Lower lobe of right lung (tissue), 2 donors: ENCODE measurements at regions not wholly inside any gene's neighbourhood (a gene's known extent, or its start where the extent isn't known, plus 50 kb on each side); places are given as distances from the start of the nearest gene placed in this dataset.

Experiments
- ATAC-seq, 2 donors: fragments of 200-7000 bp; cut with Tn5 transposase; one replicate each; pipeline ENCODE4 v1.9.1; 2020 to 2022; ENCODE audit warnings: mild to moderate bottlenecking in 2 of 2, moderate library complexity in 2 of 2
- DNase-seq: peaks from one replicate; pipeline ENCODE4 v3.0.0-alpha.2; 2020
- H3K27ac ChIP-seq: fragments of 200-600 bp; one replicate; pipeline ENCODE4 v1.8.0; 2022
- H3K27me3 ChIP-seq: fragments of 200-600 bp; one replicate; pipeline ENCODE4 v1.8.0; 2022; ENCODE audit warnings: low read depth
- H3K36me3 ChIP-seq: fragments of 200-600 bp; one replicate; pipeline ENCODE4 v1.8.0; 2022; ENCODE audit warnings: mild to moderate bottlenecking
- H3K4me1 ChIP-seq: fragments of 200-600 bp; one replicate; pipeline ENCODE4 v1.8.0; 2022
- H3K4me3 ChIP-seq: fragments of 200-600 bp; one replicate; pipeline ENCODE4 v1.8.0; 2022; ENCODE audit warnings: mild to moderate bottlenecking
- H3K9me3 ChIP-seq: fragments of 200-600 bp; one replicate; pipeline ENCODE4 v1.8.0; 2022
- intact Hi-C: fragments of 100-400 bp; cut with DNase I; formaldehyde crosslinking; loops from one replicate; pipeline ENCODE4 v1.11.0; 2022
- TF ChIP-seq, protein P1 (sequence below): fragments of 200-600 bp; IDR thresholded peaks from one replicate; pipeline ENCODE4 v1.8.0; 2022; ENCODE audit warnings: antibody characterized with exemption, mild to moderate bottlenecking
- donor health status: DM: no; HTN: yes; CAD: no; lungs with severe emphysema.

DNA sequence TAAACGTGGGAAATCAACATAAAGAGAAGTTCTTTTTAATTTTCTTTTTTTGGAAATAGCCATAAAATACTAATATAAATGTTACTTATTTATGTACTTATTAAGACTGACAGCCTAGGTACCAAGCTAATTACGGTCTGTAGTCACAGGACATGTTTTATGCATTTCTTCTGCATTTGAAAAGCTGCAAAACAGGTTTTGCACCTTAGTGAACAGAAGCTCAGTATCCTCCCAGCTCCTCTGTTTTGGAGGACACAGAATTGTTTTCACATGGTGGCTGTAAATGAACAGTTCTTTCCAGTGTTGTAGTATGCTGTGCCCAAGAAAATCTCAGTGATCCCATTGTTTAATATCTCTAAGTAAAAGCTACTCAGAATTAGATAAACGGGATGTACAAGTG lies 1788.0 kb upstream of the TENM3 start:
- TF ChIP-seq, protein P1, sequence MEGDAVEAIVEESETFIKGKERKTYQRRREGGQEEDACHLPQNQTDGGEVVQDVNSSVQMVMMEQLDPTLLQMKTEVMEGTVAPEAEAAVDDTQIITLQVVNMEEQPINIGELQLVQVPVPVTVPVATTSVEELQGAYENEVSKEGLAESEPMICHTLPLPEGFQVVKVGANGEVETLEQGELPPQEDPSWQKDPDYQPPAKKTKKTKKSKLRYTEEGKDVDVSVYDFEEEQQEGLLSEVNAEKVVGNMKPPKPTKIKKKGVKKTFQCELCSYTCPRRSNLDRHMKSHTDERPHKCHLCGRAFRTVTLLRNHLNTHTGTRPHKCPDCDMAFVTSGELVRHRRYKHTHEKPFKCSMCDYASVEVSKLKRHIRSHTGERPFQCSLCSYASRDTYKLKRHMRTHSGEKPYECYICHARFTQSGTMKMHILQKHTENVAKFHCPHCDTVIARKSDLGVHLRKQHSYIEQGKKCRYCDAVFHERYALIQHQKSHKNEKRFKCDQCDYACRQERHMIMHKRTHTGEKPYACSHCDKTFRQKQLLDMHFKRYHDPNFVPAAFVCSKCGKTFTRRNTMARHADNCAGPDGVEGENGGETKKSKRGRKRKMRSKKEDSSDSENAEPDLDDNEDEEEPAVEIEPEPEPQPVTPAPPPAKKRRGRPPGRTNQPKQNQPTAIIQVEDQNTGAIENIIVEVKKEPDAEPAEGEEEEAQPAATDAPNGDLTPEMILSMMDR: no peak
- DNase-seq (no peak), ATAC-seq (no peak)
- no peaks in the 10 kb centered on the region for H3K4me1 ChIP-seq
- no peak overlapping the region for H3K27ac ChIP-seq
- intact Hi-C loops: no loop called here
- no peaks in the 10 kb centered on the region for H3K36me3 ChIP-seq
- H3K27me3 ChIP-seq: no peaks in the 10 kb centered on the region
- no peaks in the 10 kb centered on the region for H3K9me3 ChIP-seq
- no peak overlapping the region for H3K4me3 ChIP-seq

DNA sequence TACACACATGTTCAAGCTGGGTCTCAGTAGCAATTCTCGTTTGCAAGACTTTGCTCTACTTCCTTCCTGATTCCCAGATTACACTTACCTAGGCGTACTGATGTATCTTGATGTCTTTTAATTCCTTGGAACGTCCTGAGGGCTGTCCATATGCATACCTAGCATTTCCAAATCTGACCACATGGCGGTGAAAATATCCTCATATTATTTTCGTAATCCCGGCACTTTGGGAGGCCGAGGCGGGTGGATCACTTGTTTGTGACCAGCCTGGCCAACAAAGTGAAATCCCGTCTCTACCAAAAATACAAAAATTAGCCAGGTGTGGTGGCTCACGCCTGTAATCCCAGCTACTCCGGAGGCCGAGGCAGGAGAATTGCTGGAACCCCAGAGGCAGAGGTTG lies 1786.3 kb upstream of the TENM3 start:
- no peak overlapping the region for H3K4me3 ChIP-seq
- no peak for DNase-seq
- no peak for ATAC-seq
- TF ChIP-seq, protein P1: no peak
- no peaks in the 10 kb centered on the region for H3K4me1 ChIP-seq
- intact Hi-C loops: no loop called here
- H3K27ac ChIP-seq: no peak overlapping the region
- no peaks in the 10 kb centered on the region for H3K9me3 ChIP-seq
- H3K36me3 ChIP-seq: no peaks in the 10 kb centered on the region
- H3K27me3 ChIP-seq: no peaks in the 10 kb centered on the region

DNA sequence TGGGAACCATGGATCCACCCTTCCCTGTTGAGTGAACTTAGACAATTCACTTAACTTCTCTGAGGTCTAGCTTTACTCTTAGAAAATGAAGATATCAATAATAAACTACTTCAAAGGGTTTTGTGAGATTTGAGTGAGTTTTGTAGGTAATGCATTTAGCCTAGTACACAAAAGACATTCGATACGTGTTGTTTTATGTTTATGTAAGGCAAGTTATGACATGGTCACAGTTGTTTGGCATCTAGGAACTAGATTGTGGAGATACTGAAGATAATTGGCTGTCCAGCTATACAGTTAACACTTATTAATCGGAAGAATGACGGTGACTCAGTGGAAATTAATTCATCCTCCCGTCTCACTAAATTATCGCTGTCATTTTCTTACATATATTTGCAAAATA lies 1781.1 kb upstream of the TENM3 start:
- no peaks in the 10 kb centered on the region for H3K4me1 ChIP-seq
- H3K36me3 ChIP-seq: no peaks in the 10 kb centered on the region
- no peaks in the 10 kb centered on the region for H3K9me3 ChIP-seq
- intact Hi-C loops: no loop called here
- H3K27me3 ChIP-seq: no peaks in the 10 kb centered on the region
- no peak for ATAC-seq
- DNase-seq: no peak
- no peak overlapping the region for H3K27ac ChIP-seq
- TF ChIP-seq, protein P1: no peak
- H3K4me3 ChIP-seq: no peak overlapping the region

DNA sequence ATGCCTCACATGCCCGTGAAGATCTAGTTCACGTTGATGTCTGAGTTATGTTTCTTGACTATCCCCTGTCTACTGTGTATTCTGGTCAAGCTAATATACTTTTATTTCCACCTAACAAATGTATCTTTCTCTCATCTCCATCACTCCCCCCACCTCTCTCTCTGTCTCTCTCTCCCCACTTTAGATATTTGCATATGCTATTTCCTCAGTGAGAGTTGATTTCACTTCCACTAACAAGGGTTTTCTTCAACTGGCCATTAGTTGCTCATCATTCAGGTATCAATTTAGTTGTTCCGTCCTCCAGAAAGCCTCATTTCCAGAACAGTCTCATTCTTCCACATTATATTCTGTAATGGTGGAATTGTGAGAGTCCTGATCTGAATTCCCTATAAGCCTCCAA lies 1777.8 kb upstream of the TENM3 start:
- Histone ChIP-seq H3K4me3 (no peak overlapping the region), H3K9me3 (no peaks in the 10 kb centered on the region), H3K36me3 (no peaks in the 10 kb centered on the region), H3K27me3 (no peaks in the 10 kb centered on the region), H3K27ac (no peak overlapping the region), H3K4me1 (no peaks in the 10 kb centered on the region)
- no peak for ATAC-seq
- intact Hi-C loops: no loop called here
- DNase-seq: no peak
- TF ChIP-seq, protein P1: no peak

DNA sequence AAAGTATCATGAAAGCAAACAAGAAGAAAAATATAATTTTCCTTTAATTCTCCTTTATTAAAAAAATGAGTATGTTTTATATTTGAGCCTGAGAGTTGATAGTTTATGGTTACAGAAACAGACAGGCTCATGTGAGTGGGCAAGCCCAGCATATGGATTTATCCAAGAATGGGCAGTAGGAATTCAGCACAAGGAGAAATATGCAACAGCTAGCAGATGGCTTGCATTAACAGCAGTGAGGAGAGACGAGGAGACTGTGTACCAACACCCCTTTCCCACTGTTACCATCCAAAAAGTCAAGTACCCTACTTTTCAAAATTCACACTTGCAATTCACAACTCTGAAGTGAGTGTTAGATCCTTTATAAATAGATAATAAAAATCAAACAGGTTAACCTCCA lies 1760.2 kb upstream of the TENM3 start:
- Histone ChIP-seq H3K4me3 (no peak overlapping the region), H3K27ac (no peak overlapping the region), H3K27me3 (no peaks in the 10 kb centered on the region), H3K9me3 (no peaks in the 10 kb centered on the region), H3K4me1 (no peaks in the 10 kb centered on the region), H3K36me3 (no peaks in the 10 kb centered on the region)
- ATAC-seq (no peak), DNase-seq (no peak)
- TF ChIP-seq, protein P1: no peak
- intact Hi-C loops: no loop called here

DNA sequence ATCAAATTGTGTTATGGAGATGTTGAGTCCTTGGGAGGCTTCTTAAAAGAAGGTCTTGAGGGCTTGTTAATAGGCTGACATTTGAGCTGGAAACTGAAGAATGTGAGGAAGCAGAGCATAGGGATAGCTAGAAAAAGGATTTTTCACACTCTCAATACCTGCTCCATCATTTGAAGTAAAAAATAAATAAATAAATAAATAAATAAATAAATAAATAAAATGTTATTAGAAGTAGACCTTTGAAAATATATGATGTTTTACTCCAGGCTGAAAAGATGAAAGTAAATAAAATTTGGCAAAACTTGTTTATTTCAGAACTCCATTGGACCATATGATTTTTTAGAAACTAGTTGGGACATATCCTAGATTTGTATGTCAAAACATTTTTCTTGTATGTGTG lies 1757.8 kb upstream of the TENM3 start:
- no peak overlapping the region for H3K27ac ChIP-seq
- no peak for ATAC-seq
- no peak overlapping the region for H3K4me3 ChIP-seq
- no peaks in the 10 kb centered on the region for H3K4me1 ChIP-seq
- TF ChIP-seq, protein P1: no peak
- no peaks in the 10 kb centered on the region for H3K27me3 ChIP-seq
- no peak for DNase-seq
- intact Hi-C loops: no loop called here
- H3K9me3 ChIP-seq: no peaks in the 10 kb centered on the region
- no peaks in the 10 kb centered on the region for H3K36me3 ChIP-seq
